ENCODE measurements at regions not wholly inside any gene's neighbourhood (a gene's known extent, or its start where the extent isn't known, plus 50 kb on each side); places are given as distances from the start of the nearest gene placed in this dataset.

- Histone ChIP-seq H3K36me3 (no peaks in the 10 kb centered on the region), H3K9me3 (no peaks in the 10 kb centered on the region), H3K4me1 (ENCODE audit: insufficient read depth) (peaks cover 5% of the 10 kb centered on the region), H3K27ac (no peak overlapping the region), H3K27me3 (no peaks in the 10 kb centered on the region), H3K4me3 (no peak overlapping the region)
- TF ChIP-seq CTCF (IDR thresholded peaks at IDR 0.05), result no peak
- no peak for TF ChIP-seq POLR2A (IDR thresholded peaks at IDR 0.05)
- TF ChIP-seq EP300 (IDR thresholded peaks at IDR 0.05), result no peak
- WGBS, 3 donors, result 12 to 26% (median 14%) methylated on average over 3 of the region's 3 CpGs
- intact Hi-C loops (cut with DNase I), result no loop called here
- DNase-seq, result no peak
These were observed 147.4 kb upstream of the USP24 start for GRCh38 chr1:55362558-55362957.

DNA sequence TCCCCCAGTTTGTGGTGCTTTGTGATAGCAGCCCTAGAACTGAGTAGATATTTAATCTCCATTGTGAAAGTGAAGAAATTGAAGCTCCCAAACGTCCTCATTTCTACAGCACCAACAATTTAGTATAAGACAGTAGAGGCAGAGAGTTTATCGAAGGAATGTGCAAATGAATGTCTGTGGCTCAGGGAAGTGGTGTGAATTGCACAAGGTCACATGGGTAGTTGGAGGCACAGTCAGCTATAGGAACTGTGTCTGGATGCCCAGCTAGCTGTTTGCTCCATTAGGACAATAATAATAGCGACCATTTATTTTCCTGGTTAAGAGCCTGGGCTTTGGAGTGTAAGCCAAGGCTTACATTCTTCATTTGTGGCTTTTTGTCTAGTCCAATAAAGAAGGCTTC, 144.4 kb upstream of the USP24 start:
- Histone ChIP-seq H3K27me3 (no peaks in the 10 kb centered on the region), H3K4me1 (ENCODE audit: insufficient read depth) (peaks cover 5% of the 10 kb centered on the region), H3K36me3 (no peaks in the 10 kb centered on the region), H3K9me3 (no peaks in the 10 kb centered on the region), H3K4me3 (no peak overlapping the region), H3K27ac (no peak overlapping the region)
- TF ChIP-seq CTCF (IDR thresholded peaks at IDR 0.05) (no peak), EP300 (IDR thresholded peaks at IDR 0.05) (no peak), POLR2A (IDR thresholded peaks at IDR 0.05) (no peak)
- 70 to 80% (median 77%) methylated on average over 3 of the region's 3 CpGs for WGBS, 3 donors
- DNase-seq, result no peak
- intact Hi-C loops (cut with DNase I), result no loop called here

- Histone ChIP-seq H3K27ac (no peak overlapping the region), H3K9me3 (no peaks in the 10 kb centered on the region), H3K27me3 (no peaks in the 10 kb centered on the region), H3K36me3 (no peaks in the 10 kb centered on the region), H3K4me1 (ENCODE audit: insufficient read depth) (peaks cover 5% of the 10 kb centered on the region), H3K4me3 (no peak overlapping the region)
- intact Hi-C loops (cut with DNase I), result no loop called here
- TF ChIP-seq EP300 (IDR thresholded peaks at IDR 0.05), result no peak
- TF ChIP-seq POLR2A (IDR thresholded peaks at IDR 0.05), result no peak
- no peak for TF ChIP-seq CTCF (IDR thresholded peaks at IDR 0.05)
- no peak for DNase-seq
These were observed 143.4 kb upstream of the USP24 start for GRCh38 chr1:55358581-55358980.

GRCh38 chr1:55355549-55355948, 140.4 kb upstream of the USP24 start:
- Histone ChIP-seq H3K36me3 (no peaks in the 10 kb centered on the region), H3K27me3 (no peaks in the 10 kb centered on the region), H3K4me1 (ENCODE audit: insufficient read depth) (no peaks in the 10 kb centered on the region), H3K4me3 (no peak overlapping the region), H3K27ac (no peak overlapping the region), H3K9me3 (no peaks in the 10 kb centered on the region)
- intact Hi-C loops (cut with DNase I), result no loop called here
- DNase-seq, result no peak
- no peak for TF ChIP-seq EP300 (IDR thresholded peaks at IDR 0.05)
- 91 to 97% (median 94%) methylated on average over 4 of the region's 4 CpGs for WGBS, 3 donors

DNA sequence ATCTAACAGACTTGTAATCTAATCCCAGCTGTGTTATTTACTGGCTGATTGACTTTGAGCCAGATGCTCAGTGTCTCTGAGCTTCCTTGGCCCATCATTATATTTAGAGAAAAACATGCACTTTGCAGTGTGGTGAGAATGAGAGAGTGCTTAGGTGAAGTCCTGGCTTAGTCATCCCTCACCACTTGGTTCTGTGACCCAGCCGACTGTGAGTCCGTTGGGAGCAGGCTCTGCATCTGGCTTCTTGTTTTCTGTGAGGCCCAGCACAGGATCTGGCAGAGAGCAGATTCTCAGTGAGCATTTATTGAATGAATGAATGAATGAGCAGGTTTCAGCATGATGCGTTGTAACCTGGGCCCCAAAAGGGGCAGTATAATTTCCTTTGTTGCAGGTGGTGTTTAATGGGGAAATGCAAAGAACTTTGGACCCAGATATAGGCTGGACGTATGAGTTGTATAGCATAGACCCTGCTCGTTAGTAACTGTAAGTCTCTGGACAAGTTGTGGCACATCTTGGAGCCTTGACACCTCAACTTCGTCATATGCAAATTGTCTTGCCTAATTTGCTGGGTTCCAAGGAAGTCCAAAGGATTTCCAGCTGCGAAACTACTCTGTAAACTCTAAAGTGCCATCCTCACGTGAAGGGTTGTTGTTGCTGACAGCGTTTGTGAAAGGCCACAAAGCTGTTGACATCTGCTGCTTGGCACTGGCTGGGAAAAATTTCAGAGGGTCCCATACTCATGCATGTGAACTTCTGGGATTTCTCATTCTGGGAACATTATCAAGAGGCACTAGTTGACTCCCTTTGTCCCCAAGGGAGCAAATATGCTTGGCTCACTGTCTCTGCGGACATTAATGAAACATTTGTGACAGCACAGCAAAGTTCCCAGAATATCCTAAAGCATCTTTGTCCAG, 138.8 kb upstream of the USP24 start:
- WGBS, 3 donors, result 68 to 77% (median 77%) methylated on average over 10 of the region's 10 CpGs
- no peak overlapping the region for H3K27ac ChIP-seq

More for the DNA sequence above, 138.8 kb upstream of the USP24 start:
- H3K27me3 ChIP-seq, result no peaks in the 10 kb centered on the region
- TF ChIP-seq CTCF (IDR thresholded peaks at IDR 0.05) (no peak), EP300 (IDR thresholded peaks at IDR 0.05) (no peak), POLR2A (IDR thresholded peaks at IDR 0.05) (no peak)
- no peak overlapping the region for H3K4me3 ChIP-seq
- no peaks in the 10 kb centered on the region for H3K9me3 ChIP-seq
- DNase-seq, result no peak
- no peaks in the 10 kb centered on the region for H3K4me1 ChIP-seq (ENCODE audit: insufficient read depth)
- intact Hi-C loops (cut with DNase I), result no loop called here
- H3K36me3 ChIP-seq, result no peaks in the 10 kb centered on the region

Data from ovary (tissue), 7 donors.